ENCODE measurements at regions not wholly inside any gene's neighbourhood (a gene's known extent, or its start where the extent isn't known, plus 50 kb on each side); places are given as distances from the start of the nearest gene placed in this dataset.
"Not testable (repeated sequence)": the region's sequence is repeated elsewhere in the genome, so short reads cannot be mapped to it uniquely, and the experiment has no call there.

- H3K4me3 ChIP-seq; intact Hi-C loops (cut with DNase I); H3K4me1 ChIP-seq; H3K36me3 ChIP-seq; H3K27ac ChIP-seq (replicated peaks in 1 of 4); H3K9me3 ChIP-seq: not testable (repeated sequence)
- WGBS = 65% methylated on average over 1 of the region's 1 CpG
- DNase-seq (ENCODE audit: extremely low spot score) = peak; percentile 64
- peaks cover 0 to 26% (median 5%) of the 10 kb centered on the region in 4 donors for H3K27me3 ChIP-seq
These were observed 1522.9 kb upstream of the TPTE start for GRCh38 chr21:8998480-8998879.

- Histone ChIP-seq H3K27me3 (peaks cover 0 to 21% (median under 1%) of the 10 kb centered on the region in 4 donors), H3K4me1 (no peaks in the 10 kb centered on the region), H3K9me3 (peaks cover 0 to 8% (median 0%) of the 10 kb centered on the region in 4 donors), H3K36me3 (no peaks in the 10 kb centered on the region), H3K27ac (replicated peaks in 1 of 4) (no peak overlapping the region), H3K4me3 (no peak overlapping the region)
- 23% methylated on average over 4 of the region's 4 CpGs for WGBS
- TF ChIP-seq POLR2AphosphoS5 (IDR thresholded peaks at IDR 0.05) = no peak
- no peak for TF ChIP-seq CTCF (IDR thresholded peaks at IDR 0.05)
- no peak for TF ChIP-seq POLR2A (IDR thresholded peaks at IDR 0.05; ENCODE audit: low read depth)
- TF ChIP-seq EP300 (IDR thresholded peaks at IDR 0.05) = no peak
- no peak for DNase-seq (ENCODE audit: extremely low spot score)
- intact Hi-C loops (cut with DNase I) = no loop called here
These were observed 1522.3 kb upstream of the TPTE start for GRCh38 chr21:8998946-8999681.

- H3K27me3 ChIP-seq = peaks cover 0 to 23% (median 2%) of the 10 kb centered on the region in 4 donors
- DNase-seq (ENCODE audit: extremely low spot score); H3K27ac ChIP-seq (replicated peaks in 1 of 4); H3K9me3 ChIP-seq; H3K4me1 ChIP-seq; H3K36me3 ChIP-seq; intact Hi-C loops (cut with DNase I); H3K4me3 ChIP-seq: not testable (repeated sequence)
- WGBS = 8% methylated on average over 1 of the region's 1 CpG
These were observed 1521.3 kb upstream of the TPTE start for GRCh38 chr21:9000132-9000531.

- intact Hi-C loops (cut with DNase I); H3K4me3 ChIP-seq; H3K27ac ChIP-seq (replicated peaks in 1 of 4); H3K36me3 ChIP-seq; DNase-seq (ENCODE audit: extremely low spot score); H3K4me1 ChIP-seq; H3K9me3 ChIP-seq: not testable (repeated sequence)
- WGBS = 76% methylated on average over 2 of the region's 2 CpGs
- H3K27me3 ChIP-seq = peaks cover 0 to 29% (median 3%) of the 10 kb centered on the region in 4 donors
These were observed 1520.7 kb upstream of the TPTE start for GRCh38 chr21:9000671-9001070.

GRCh38 chr21:9001890-9002663 is 1519.3 kb upstream of the TPTE start:
- peaks cover 0 to 28% (median 3%) of the 10 kb centered on the region in 4 donors for H3K27me3 ChIP-seq
- H3K27ac ChIP-seq (replicated peaks in 1 of 4); H3K4me3 ChIP-seq; H3K36me3 ChIP-seq; intact Hi-C loops (cut with DNase I); H3K9me3 ChIP-seq; DNase-seq (ENCODE audit: extremely low spot score); H3K4me1 ChIP-seq: not testable (repeated sequence)
- 48% methylated on average over 5 of the region's 5 CpGs for WGBS

- peak; percentile 50 for DNase-seq (ENCODE audit: extremely low spot score)
- H3K27me3 ChIP-seq = peaks cover 0 to 46% (median 3%) of the 10 kb centered on the region in 4 donors
- H3K4me3 ChIP-seq; intact Hi-C loops (cut with DNase I); H3K9me3 ChIP-seq; H3K36me3 ChIP-seq; H3K4me1 ChIP-seq; H3K27ac ChIP-seq (replicated peaks in 1 of 4): not testable (repeated sequence)
- WGBS = 45% methylated on average over 7 of the region's 7 CpGs
These were observed 1517.2 kb upstream of the TPTE start for GRCh38 chr21:9003909-9004814.

- H3K27ac ChIP-seq (replicated peaks in 1 of 4); H3K9me3 ChIP-seq; intact Hi-C loops (cut with DNase I); H3K36me3 ChIP-seq; H3K4me3 ChIP-seq; H3K4me1 ChIP-seq: not testable (repeated sequence)
- peak; percentile 94 for DNase-seq (ENCODE audit: extremely low spot score)
- WGBS = 41% methylated on average over 3 of the region's 3 CpGs
- peaks cover 0 to 52% (median 3%) of the 10 kb centered on the region in 4 donors for H3K27me3 ChIP-seq
These were observed 1516.4 kb upstream of the TPTE start for GRCh38 chr21:9004815-9005518.

GRCh38 chr21:9005671-9006070 is 1515.7 kb upstream of the TPTE start:
- WGBS = 58% methylated on average over 1 of the region's 1 CpG
- H3K36me3 ChIP-seq; H3K4me3 ChIP-seq; H3K9me3 ChIP-seq; H3K27ac ChIP-seq (replicated peaks in 1 of 4); H3K4me1 ChIP-seq; intact Hi-C loops (cut with DNase I); DNase-seq (ENCODE audit: extremely low spot score): not testable (repeated sequence)
- peaks cover 0 to 58% (median 3%) of the 10 kb centered on the region in 4 donors for H3K27me3 ChIP-seq

GRCh38 chr21:9006111-9006510 is 1515.3 kb upstream of the TPTE start:
- H3K36me3 ChIP-seq; intact Hi-C loops (cut with DNase I); H3K4me3 ChIP-seq; H3K4me1 ChIP-seq; H3K9me3 ChIP-seq; H3K27ac ChIP-seq (replicated peaks in 1 of 4): not testable (repeated sequence)
- DNase-seq (ENCODE audit: extremely low spot score) = peak; percentile 91
- H3K27me3 ChIP-seq = peaks cover 0 to 63% (median 4%) of the 10 kb centered on the region in 4 donors

Data from esophagus muscularis mucosa (tissue), 4 donors.